Endothelial cell of umbilical vein (primary cell): ENCODE measurements at regions not wholly inside any gene's neighbourhood (a gene's known extent, or its start where the extent isn't known, plus 50 kb on each side); places are given as distances from the start of the nearest gene placed in this dataset.

ENCODE experiments used
- BruUV-seq: library from RNA; stranded (reverse); fragments of 400-500 nt; replicated peaks from 2 replicates; lab custom pipeline; 2021; lab: Mats Ljungman, UMichigan
- CTCF ChIA-PET: fragments of 300-600, 350-600 bp; sonication (Branson Sonifier 250); formaldehyde crosslinking; loops from one replicate; lab custom pipeline; 2021; ENCODE audit warnings: antibody characterized with exemption, inconsistent platforms; lab: Charles Lee
- POLR2A ChIA-PET: fragments of 300-600, 350-600 bp; sonication (Branson Sonifier 250); formaldehyde crosslinking; loops from one replicate; lab custom pipeline; 2021; ENCODE audit warnings: antibody characterized with exemption, inconsistent platforms; lab: Charles Lee
- DNase-seq: peaks from one replicate; pipeline ENCODE4 v3.0.0-alpha.2; 2011; ENCODE audit warnings: low read depth, low spot score
- FAIRE-seq: peaks from 2 replicates; lab custom pipeline; 2011; peaks lifted over from hg19 to GRCh38; lab: Jason Lieb, UNC
- H2AFZ ChIP-seq: 2 replicates; pipeline ENCODE4 v1.6.0; 2012; ENCODE audit warnings: low read depth, low read length, control low read depth, inconsistent platforms
- H3K27ac ChIP-seq: 2 replicates; pipeline ENCODE4 v1.5.1; 2011; ENCODE audit warnings: low read depth, mild to moderate bottlenecking, control low read depth, low read length, moderate library complexity; ENCODE audit not compliant: insufficient read depth
- H3K27me3 ChIP-seq, 2 experiments: 2 replicates each; pipeline versions ENCODE4 v1.6.0 to v1.6.1; 2011; ENCODE audit warnings: low read length in 2 of 2, mixed read lengths in 1 of 2; ENCODE audit not compliant: control insufficient read depth in 2 of 2, insufficient read depth in 2 of 2
- H3K36me3 ChIP-seq, 2 experiments: 2 replicates in 1 of 2; 3 replicates in 1 of 2; pipeline ENCODE4 v1.5.1; 2011; ENCODE audit warnings: low read length in 2 of 2, mild to moderate bottlenecking in 1 of 2, moderate library complexity in 1 of 2; ENCODE audit not compliant: control insufficient read depth in 2 of 2, insufficient read depth in 2 of 2; ENCODE audit errors: extremely low read depth in 1 of 2
- H3K4me1 ChIP-seq: 3 replicates; pipeline ENCODE4 v1.5.1; 2011; ENCODE audit warnings: mild to moderate bottlenecking, low read length; ENCODE audit not compliant: control insufficient read depth, insufficient read depth; ENCODE audit errors: extremely low read depth
- H3K4me2 ChIP-seq: 2 replicates; pipeline ENCODE4 v1.6.1; 2011; ENCODE audit warnings: low read length, control low read depth, mixed read lengths; ENCODE audit not compliant: insufficient read depth
- H3K4me3 ChIP-seq, 3 experiments: fragments of 200-600 bp in 1 of 3; sonication (generic), shearing (Covaris generic) in 1 of 3; replicated peaks in 1 of 3; 2 replicates each; pipeline ENCODE4 v1.5.1; 2011 to 2016; ENCODE audit warnings: control low read depth in 3 of 3, low read length in 3 of 3, mild to moderate bottlenecking in 2 of 3, inconsistent platforms in 1 of 3, low read depth in 1 of 3, moderate library complexity in 1 of 3; ENCODE audit not compliant: insufficient read depth in 1 of 3
- H3K79me2 ChIP-seq: 2 replicates; pipeline ENCODE4 v1.6.0; 2012; ENCODE audit warnings: low read length, inconsistent platforms; ENCODE audit not compliant: control insufficient read depth, insufficient read depth
- H3K9ac ChIP-seq: replicated peaks from 2 replicates; pipeline ENCODE3; 2011; ENCODE audit warnings: low read length, control low read depth; ENCODE audit not compliant: insufficient read depth; ENCODE audit errors: extremely low read depth
- H3K9me1 ChIP-seq: replicated peaks from 3 replicates; pipeline ENCODE4 v1.6.0; 2011; ENCODE audit warnings: mild to moderate bottlenecking, low read length; ENCODE audit not compliant: control insufficient read depth, insufficient read depth; ENCODE audit errors: extremely low read depth
- H3K9me3 ChIP-seq: replicated peaks from 2 replicates; pipeline ENCODE4 v1.5.1; 2012; ENCODE audit warnings: low read length, inconsistent platforms; ENCODE audit not compliant: control insufficient read depth, insufficient read depth
- H4K20me1 ChIP-seq: replicated peaks from 2 replicates; pipeline ENCODE3; 2011; ENCODE audit warnings: mild to moderate bottlenecking, low read length; ENCODE audit not compliant: control insufficient read depth, insufficient read depth; ENCODE audit errors: extremely low read depth
- EZH2 ChIP-seq: IDR thresholded peaks from 2 replicates; pipeline ENCODE4 v1.6.1; 2012; ENCODE audit warnings: borderline replicate concordance, low read depth, mild to moderate bottlenecking, moderate library complexity, low read length, inconsistent platforms; ENCODE audit not compliant: severe bottlenecking
- FOS ChIP-seq: IDR thresholded peaks from 2 replicates; pipeline ENCODE4 v1.6.1; 2011; ENCODE audit warnings: mild to moderate bottlenecking, low read length, moderate library complexity, borderline replicate concordance; ENCODE audit not compliant: insufficient read depth
- GATA2 ChIP-seq: IDR thresholded peaks from 2 replicates; pipeline ENCODE4 v1.7.0; 2011; ENCODE audit warnings: low read depth, mild to moderate bottlenecking, moderate library complexity, mixed read lengths, low read length; ENCODE audit not compliant: insufficient read length, insufficient read depth
- JUN ChIP-seq: IDR thresholded peaks from 2 replicates; pipeline ENCODE4 v1.6.1; 2011; ENCODE audit warnings: borderline replicate concordance, low read depth; ENCODE audit not compliant: insufficient read length, insufficient read depth
- MAX ChIP-seq: IDR thresholded peaks from 2 replicates; pipeline ENCODE4 v1.6.1; 2011; ENCODE audit not compliant: insufficient read depth, insufficient read length
- MYC ChIP-seq: IDR thresholded peaks from one replicate; pipeline ENCODE4 v1.6.1; 2011; ENCODE audit warnings: mild to moderate bottlenecking, low read depth, low read length
- POLR2A ChIP-seq: IDR thresholded peaks from 2 replicates; pipeline ENCODE4 v1.6.1; 2012; ENCODE audit warnings: low read depth, mild to moderate bottlenecking, control low read depth, low read length
- POLR2AphosphoS5 ChIP-seq: IDR thresholded peaks from 2 replicates; pipeline ENCODE4 v1.6.1; 2012; ENCODE audit warnings: low read depth, mild to moderate bottlenecking, control low read depth, low read length, moderate library complexity; ENCODE audit not compliant: insufficient read depth
- dilution Hi-C: fragments of 300-500 bp; cut with MboI; formaldehyde crosslinking; loops from one replicate; pipeline ENCODE4 v1.15.0; 2019; ENCODE audit warnings: low sequenced_read_pairs; ENCODE audit not compliant: extremely low pct_ligation_motif_present
- intact Hi-C: fragments of 100-400 bp; cut with micrococcal nuclease; formaldehyde crosslinking; loops from one replicate; pipeline ENCODE4 v1.10.0; 2022
- TF ChIP-seq, protein P1 (sequence below), 2 donors: IDR thresholded peaks; 1 replicate in 1 of 2; 2 replicates in 1 of 2; pipeline ENCODE4 v1.5.1; 2011; ENCODE audit warnings: low read length in 2 of 2, mild to moderate bottlenecking in 2 of 2, moderate library complexity in 2 of 2, control low read depth in 1 of 2, inconsistent platforms in 1 of 2, low read depth in 1 of 2; ENCODE audit not compliant: insufficient read depth in 1 of 2; ENCODE audit errors: extremely low read depth in 1 of 2

- Histone ChIP-seq H3K36me3 (no peaks in the 10 kb centered on the region), H3K4me1 (no peaks in the 10 kb centered on the region), H3K4me3 (no peak overlapping the region), H3K9ac (no peak overlapping the region), H2AFZ (no peak overlapping the region), H3K9me3 (no peaks in the 10 kb centered on the region), H3K9me1 (no peaks in the 10 kb centered on the region), H4K20me1 (no peaks in the 10 kb centered on the region), H3K27ac (no peak overlapping the region), H3K27me3 (no peaks in the 10 kb centered on the region), H3K4me2 (no peak overlapping the region), H3K79me2 (no peaks in the 10 kb centered on the region)
- ChIA-PET POLR2A (no interaction called here), CTCF (interaction anchor here (1.3 kb wide), 1 partner anchor 9 kb away, joined by 3 read pairs; no protein-coding TSS in a partner anchor)
- TF ChIP-seq JUN = no peak
- TF ChIP-seq MYC = no peak
- TF ChIP-seq POLR2AphosphoS5 = no peak
- intact Hi-C loops (no loop called here), dilution Hi-C loops (no loop called here)
- no TSS peak for BruUV-seq
- DNase-seq (no peak), FAIRE-seq (no peak)
These were observed 446.7 kb downstream of the DMRTA1 start for GRCh38 chr9:22893196-22893843.

DNA sequence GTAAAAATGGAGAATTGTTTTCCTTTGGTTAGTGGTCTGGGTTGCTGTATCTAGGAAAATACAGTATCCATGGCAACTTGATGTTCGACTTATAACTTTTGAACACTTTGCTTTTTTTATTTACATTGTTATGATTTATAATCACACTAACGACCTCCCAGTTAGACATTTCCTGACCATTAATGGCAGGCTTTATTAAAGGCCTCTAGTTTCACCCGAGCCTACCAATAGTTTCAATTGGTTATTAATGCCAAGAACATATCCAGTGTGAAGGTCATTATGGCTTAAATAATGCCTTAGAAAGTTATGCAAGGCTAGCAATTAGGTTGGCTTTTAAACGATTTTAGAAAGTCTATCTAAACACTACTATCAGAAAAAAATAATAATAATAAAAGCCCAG, 452.0 kb downstream of the DMRTA1 start:
- no peak overlapping the region for H2AFZ ChIP-seq
- no peaks in the 10 kb centered on the region for H3K27me3 ChIP-seq
- H3K4me3 ChIP-seq = no peak overlapping the region
- no peak for TF ChIP-seq FOS
- no peak for TF ChIP-seq GATA2
- TF ChIP-seq POLR2AphosphoS5 = no peak
- TF ChIP-seq MAX = no peak
- TF ChIP-seq POLR2A = no peak
- TF ChIP-seq, protein P1, sequence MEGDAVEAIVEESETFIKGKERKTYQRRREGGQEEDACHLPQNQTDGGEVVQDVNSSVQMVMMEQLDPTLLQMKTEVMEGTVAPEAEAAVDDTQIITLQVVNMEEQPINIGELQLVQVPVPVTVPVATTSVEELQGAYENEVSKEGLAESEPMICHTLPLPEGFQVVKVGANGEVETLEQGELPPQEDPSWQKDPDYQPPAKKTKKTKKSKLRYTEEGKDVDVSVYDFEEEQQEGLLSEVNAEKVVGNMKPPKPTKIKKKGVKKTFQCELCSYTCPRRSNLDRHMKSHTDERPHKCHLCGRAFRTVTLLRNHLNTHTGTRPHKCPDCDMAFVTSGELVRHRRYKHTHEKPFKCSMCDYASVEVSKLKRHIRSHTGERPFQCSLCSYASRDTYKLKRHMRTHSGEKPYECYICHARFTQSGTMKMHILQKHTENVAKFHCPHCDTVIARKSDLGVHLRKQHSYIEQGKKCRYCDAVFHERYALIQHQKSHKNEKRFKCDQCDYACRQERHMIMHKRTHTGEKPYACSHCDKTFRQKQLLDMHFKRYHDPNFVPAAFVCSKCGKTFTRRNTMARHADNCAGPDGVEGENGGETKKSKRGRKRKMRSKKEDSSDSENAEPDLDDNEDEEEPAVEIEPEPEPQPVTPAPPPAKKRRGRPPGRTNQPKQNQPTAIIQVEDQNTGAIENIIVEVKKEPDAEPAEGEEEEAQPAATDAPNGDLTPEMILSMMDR (IDR thresholded peaks at IDR 0.05; ENCODE audit: extremely low read depth in 1 of 2, insufficient read depth in 1 of 2, low read depth in 1 of 2, low read length in 2 of 2) = no peak
- TF ChIP-seq JUN = no peak
- TF ChIP-seq MYC = no peak
- no peak for TF ChIP-seq EZH2
- DNase-seq (no peak), FAIRE-seq (no peak)
- H3K36me3 ChIP-seq = no peaks in the 10 kb centered on the region
- dilution Hi-C loops = no loop called here
- no peaks in the 10 kb centered on the region for H3K9me3 ChIP-seq
- no peaks in the 10 kb centered on the region for H3K4me1 ChIP-seq
- no peaks in the 10 kb centered on the region for H3K9me1 ChIP-seq
- no peak overlapping the region for H3K27ac ChIP-seq
- no peaks in the 10 kb centered on the region for H4K20me1 ChIP-seq
- H3K79me2 ChIP-seq = no peaks in the 10 kb centered on the region
- H3K4me2 ChIP-seq = no peak overlapping the region
- ChIA-PET CTCF (no interaction called here), POLR2A (no interaction called here)
- H3K9ac ChIP-seq = no peak overlapping the region
- no TSS peak for BruUV-seq
- intact Hi-C loops = no loop called here
